Activated CD4-positive, alpha-beta T cell treated with anti-CD3 and anti-CD28 coated beads, Interleukin-2, amount 50 U/mL, for 16 hours (primary cell): ENCODE measurements at regions not wholly inside any gene's neighbourhood (a gene's known extent, or its start where the extent isn't known, plus 50 kb on each side); places are given as distances from the start of the nearest gene placed in this dataset.
A peak's percentile ranks its signal among the peaks of the same experiment; 100 is the strongest.

ENCODE experiments used
- DNase-seq: peaks from one replicate; pipeline ENCODE4 v3.0.0-alpha.2; 2020

DNA sequence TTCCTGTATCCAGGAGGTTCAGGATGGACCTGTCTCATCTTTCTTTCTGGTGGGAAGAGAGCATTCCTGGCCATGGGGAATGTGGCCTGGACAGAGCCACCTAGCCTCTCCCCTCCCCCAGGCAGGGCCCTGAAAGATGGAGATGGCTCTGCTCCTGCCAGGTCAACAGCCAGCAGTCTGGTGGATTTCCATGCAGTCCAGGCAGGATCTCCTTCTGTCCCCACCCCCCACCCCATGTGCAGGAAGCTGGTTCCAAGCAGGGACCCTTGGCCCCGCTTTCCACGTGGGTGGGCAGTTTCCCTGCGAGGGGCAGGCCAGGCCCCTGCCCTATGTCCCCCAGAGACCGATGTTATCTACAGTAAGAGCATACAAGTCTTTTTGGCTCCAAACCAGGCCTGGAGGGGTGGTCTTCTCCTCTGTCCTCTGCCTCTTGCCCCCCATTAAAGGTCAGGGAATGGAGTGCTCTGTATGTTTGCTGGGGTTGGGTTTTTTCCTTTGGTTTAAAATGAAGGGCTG lies 240.5 kb downstream of the SEC14L1 start:
- no peak for DNase-seq

DNA sequence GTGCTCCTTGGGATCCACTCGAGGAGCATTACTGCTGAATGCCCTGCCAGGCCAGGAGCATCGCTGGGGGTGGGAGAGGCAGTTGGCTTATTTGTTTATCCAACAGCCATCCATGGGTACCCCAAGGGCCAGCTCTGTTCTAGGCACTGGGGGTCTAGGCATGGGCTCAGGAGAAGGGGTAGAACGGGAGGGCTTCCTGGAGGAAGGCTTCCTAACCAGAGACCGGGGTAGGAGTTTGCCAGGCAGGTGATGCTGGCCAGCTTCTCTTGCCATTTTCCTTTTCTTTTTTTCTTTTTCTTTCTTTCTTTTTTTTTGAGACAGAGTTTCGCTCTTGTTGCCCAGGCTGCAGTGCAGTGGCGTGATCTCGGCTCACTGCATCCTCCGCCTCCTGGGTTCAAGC lies 241.0 kb downstream of the SEC14L1 start:
- no peak for DNase-seq

DNA sequence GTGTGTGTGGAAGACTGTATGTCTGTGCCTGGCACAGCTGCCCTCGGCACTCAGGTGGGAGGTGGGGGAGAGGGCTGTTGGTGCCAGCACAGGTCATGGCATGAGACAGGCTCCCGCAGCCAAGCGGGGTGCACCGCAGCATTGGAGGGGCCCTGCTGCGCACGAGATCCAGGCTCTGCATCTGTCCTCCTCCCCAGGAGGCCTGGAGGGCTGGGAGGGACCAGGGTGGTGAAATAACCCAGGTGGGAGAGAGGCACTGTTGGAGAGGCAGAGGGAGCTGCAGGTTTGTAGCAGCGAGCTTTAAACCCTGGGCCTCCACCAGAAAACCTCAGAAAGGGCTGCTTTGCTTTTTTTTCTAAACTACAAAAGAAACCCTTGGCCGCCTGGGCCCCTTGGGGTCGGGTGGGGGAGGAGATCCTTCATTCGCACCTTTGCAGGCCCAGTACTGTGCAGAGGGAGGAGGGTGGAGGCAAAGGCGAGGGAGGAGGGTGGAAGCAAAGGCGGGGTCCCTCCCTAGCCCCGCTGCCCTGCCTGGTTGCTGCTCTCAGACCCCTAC lies 241.7 kb downstream of the SEC14L1 start:
- DNase-seq, result no peak

DNA sequence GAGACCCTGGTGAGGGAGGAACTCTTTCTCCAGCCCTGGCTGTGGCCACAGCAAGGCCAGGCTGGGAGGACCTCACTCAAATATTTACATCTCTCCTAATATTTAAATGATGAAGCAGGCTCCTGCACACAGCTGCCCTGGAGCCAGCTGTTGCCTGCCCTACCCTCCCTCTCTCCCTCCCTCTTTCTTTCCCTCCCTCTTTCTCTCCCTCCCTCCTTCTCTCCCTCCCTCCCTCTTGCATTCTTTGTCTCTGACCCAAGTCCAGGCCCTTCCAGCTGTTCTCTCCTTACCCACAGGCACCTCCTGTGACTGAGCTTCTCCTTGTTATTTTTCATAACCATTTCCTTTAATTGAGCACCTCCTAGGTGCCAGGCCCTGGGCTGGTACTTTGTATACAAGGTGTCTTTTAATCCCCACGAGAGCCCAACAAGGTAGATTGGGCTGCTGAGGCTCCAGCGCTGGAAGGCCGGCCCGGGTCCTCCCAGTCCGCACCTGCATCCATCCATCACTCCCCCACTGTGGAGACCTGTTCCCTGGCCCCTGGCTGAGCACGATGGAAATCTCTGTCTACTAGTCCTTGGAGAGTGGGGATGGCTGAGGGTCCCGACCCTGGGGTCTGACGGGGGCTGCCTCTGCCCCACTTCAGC lies 242.3 kb downstream of the SEC14L1 start:
- DNase-seq, result no peak

DNA sequence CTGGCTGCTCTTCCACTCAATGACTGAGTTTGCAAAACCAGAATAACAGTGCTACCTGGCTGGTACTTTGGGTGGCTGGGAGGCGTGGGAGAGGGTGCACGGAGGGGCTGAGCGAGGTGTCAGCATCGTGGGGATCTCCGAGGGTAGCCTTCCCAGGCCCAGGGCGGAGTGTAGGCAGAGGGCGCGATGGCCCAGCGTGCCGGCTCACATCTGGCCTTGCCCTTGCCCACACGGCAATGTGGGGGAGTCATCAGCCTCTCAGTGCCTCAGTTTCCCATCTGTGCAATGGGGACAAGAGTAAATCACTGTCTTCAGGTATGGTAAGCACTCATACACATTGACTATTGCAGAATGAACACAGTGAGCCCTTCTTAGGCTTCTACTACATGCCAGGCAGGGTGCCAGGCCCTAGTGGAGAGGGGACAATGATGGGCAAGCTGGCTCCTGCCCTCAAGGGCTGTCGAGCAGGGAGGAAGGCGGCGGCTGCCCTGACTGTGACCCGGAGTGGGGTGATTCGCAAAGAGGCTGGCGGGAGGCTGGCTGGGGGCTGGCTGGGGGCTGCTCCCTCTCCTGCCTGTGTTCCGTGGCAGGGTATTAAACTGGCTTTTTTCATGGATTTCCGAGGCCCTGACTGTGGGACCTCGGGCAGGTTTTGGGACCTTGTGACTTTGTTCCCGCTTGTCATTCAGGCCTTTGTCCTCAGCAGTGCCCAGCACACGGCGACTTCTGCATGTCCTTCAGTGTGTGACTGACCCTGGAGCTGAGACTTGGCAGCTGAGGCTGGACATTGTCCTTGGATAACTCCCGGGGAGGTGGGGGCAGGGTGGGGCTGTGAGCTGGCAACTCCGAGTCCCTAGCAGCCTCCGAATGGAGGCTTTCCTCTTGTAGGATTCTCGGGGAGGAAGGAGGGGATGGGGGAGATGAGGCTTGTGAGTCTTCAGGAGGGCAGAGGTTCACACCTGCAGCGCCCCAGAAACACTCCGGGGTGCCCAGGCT lies 243.1 kb downstream of the SEC14L1 start:
- DNase-seq, result no peak

DNA sequence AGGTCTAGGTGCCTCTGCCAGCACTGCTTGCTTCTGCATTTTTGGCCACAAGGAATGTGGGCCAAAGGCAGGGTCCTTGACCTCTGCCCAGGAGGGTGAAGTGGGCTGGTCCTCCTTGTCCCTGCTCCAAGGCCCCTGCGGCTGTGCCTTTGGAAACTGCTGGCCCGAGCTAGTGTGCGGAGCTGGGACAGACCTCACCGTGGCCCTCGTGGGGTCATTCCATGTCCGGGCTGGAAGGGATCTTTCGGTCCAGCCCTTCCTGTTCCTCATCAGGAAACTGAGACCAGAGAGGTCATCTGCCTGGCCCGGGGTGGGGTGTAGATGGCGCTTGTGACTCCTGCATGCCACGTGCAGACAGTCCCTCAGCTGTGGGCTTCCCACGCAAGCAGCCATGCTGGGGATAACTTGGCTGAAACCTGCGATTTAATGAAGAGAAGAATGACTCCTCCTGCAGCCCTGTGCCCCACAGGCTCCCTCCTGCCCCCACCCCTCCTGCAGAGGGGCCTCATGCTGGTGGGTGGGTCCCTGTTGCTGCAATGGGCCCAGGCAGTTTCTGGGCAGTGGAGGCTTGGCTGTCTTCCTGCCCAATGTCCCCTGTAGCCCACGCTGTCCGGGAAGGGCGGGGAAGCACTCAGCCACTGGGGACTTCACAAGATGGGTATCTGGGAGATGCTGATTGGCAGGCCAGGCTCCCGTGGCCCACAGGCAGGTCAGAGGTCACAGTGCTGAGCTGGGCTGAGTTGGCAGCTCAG lies 245.2 kb downstream of the SEC14L1 start:
- no peak for DNase-seq

DNA sequence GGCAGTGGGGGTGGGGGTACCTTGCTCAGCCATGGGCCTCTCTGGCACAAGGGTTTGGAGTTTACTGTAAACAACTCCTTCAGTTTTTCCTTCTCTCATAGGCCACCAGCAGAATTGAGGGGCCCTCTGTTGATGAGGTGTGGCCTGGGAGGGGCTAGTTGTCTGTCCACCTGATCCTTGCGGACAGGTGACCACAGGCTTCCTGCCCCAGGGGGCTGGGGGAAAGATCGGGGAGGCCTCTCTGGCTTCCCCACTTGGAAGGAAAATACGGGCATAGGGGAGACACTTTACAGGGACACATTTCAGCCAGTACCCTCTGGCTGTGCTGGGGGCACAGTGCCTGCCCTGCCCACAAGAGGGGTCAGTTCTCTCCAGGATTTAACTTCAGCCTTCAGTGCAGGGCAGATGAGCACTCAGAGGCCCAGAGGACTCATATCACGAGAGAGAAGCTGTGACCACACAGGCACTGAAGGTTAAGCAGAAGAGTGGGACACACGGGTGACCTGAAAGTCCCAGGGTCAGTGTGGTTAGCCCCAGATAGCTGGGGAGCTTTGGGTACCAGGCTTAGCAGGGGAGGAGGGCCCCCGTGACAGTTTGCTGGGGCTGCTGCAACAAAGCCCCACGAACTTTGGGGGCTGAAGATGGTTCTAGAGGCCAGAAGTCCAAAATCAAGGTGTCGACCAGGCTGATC lies 245.9 kb downstream of the SEC14L1 start:
- no peak for DNase-seq

DNA sequence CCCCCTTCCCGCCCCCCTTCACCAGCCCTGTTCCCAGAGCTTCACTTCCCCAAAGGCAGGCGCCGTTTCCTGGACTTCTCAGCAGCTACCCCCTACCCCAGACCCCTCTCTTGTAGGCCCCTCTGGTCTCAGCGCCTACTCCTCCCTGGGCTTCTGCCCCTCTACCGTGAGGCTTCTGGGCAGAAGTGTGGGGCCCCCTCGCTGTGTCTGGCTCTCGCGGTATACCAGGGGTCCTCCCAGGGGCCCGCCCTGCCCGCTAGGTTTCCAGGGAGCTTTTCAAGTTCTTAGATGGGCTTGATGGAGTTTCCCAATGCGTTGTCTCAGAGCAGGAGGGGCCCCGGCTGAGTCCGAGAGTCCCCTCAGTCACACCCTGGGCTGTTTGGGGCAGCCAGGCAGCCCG lies 247.1 kb downstream of the SEC14L1 start:
- DNase-seq, result no peak

DNA sequence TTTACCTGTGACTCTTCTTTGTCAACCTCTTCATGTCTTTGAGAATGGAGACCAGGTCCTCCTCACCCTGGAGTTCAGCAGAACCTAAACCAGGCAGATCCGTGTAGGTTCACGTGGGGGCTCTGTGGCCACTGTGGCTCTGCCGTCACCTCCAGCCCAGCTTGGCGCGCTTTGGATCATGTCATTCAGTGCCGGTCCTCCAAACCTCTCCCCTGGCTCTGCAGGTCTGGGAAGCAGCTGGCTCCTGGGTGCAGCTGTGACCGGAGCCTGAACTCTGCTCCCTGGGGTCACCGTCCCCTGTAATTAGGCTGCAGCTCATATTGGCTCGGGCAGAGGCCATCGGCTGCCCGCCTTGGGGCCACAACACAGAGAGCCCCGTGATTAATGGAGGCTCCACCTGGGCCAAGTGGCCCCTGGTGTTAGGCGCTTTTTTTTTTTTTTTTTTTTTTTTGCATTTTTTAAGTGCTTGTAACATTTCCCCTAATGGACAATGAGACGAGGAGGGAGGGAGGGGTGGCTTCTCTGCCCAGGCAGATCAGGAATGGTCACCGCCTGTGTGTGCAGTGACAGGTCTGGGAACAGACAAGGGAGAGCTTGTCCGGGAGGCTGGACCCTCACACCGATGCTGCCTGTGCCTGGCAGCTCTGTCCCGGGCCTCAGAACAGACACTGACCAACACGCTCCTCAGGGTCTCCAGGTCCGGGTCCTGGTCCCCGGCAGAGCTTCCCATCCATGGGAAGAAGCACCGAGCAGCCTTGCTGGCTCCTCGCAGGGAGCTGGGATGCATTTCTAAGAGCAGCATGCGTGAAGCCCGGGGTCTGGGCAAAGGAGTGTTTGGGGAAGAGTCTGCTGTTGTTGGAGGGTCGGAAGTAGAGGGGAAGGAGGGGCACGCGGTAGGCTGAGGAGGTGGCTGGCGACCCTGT lies 247.9 kb downstream of the SEC14L1 start:
- no peak for DNase-seq

DNA sequence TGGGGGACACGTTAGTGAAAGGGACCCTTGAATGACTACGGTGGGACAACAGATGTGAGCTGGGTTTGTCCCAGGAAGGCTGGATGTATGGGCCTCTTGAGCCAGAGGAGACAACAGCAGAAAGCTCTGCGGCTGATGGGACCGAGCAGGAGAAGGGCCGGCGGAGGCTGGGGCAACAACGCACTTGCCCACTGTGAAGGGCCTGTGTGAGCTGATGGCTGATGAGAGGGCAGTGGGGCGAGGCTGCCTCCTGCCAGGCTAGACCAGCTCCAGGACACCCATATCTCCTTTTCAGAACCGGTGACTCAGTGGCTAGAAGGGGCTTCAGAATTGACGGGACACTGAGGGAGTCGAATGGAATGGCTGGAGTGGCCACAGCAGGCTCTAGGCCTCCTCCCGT lies 250.1 kb downstream of the SEC14L1 start:
- DNase-seq, result no peak

DNA sequence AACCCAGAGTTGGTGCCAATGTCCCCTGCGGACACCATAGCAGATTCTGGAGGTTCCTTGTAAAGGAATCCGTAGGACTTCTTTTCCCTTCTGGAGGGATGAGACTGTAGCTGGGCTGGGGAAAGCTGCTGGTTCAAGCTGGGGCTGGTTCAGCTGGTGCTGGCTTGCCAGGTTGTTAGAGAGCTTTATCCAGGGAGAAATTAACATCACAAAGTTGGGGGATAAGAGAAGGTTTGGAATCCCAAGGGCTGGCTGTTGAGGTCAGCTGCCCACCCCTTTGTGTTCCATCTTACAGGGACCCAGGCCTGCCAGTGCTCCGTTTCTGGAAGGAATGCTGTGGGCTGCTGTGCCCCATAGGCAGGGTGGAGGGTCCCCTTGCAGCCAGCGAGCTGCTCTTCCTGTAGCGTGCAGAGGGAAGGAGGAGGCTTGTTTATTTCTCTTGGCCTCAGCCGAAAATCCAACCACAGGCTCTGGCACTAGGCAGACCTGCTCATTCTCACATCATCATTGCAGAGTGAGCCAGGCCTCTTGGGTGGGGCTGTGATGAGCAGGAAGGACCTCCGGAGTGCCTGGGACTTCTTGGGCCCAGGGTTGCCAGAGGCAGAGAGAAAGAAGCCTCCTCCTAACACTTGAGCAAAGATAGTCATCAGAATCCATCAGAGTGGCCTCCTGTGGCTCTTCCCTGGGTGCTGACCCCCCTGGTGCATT lies 251.1 kb downstream of the SEC14L1 start:
- peak; percentile 74 for DNase-seq

DNA sequence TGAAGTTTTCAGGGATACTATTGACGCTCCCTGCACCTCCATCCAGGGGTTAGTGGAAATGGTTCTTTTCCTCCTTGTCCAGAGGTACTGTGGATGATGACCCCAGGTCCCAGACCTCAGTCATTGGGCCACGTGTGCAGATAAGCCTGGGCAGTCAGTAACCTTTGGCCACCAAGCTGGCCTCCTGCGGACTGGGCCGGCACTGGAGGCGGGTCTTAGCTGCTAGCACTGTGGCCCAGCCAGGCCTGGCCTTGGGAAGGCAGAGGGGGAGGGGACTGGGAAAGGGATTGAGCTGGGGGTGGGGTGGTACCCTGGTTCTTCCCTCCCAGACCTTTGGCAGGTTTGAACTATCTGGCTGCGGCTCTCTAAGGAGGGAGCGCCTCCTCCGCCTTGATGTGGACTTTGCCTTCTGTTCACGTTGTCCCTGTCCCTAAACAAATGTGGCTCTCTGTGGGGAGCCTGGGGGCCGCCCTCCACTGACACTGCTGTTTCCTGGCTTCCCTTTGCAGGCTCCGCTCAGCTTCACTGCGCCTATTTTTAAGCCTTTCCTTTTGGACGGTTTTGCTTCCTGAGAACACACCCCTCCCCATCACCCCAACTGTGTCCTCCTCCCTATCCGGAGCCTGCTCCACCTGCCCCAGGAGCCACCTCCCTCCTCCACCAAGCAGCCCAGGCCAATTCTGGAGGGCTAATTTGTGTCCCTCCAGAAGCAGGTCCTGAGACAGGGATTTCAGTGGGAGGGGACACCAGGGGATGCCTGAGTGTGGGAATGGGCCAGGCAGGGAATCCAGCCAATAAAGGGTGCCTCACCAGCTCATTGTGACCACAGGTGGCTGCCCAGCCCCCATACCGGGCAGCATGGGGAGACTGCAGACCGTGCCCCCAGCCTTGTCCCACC lies 251.9 kb downstream of the SEC14L1 start:
- DNase-seq, result no peak

DNA sequence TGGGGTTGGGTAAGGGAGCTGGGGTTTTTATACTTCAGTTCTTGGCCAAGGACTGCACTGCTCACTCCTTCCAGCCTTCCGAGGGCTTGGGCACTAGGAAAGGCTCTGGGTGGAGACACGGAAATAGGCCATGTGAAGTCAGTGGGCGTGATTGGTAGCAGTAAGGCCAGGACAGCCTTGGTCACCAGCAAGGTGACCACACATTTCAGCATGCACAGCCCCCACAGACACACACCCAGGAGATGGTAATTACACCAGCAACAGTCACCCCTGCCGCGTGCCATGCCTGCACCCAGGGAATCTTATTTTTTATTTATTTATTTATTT lies 252.5 kb downstream of the SEC14L1 start:
- DNase-seq, result no peak

DNA sequence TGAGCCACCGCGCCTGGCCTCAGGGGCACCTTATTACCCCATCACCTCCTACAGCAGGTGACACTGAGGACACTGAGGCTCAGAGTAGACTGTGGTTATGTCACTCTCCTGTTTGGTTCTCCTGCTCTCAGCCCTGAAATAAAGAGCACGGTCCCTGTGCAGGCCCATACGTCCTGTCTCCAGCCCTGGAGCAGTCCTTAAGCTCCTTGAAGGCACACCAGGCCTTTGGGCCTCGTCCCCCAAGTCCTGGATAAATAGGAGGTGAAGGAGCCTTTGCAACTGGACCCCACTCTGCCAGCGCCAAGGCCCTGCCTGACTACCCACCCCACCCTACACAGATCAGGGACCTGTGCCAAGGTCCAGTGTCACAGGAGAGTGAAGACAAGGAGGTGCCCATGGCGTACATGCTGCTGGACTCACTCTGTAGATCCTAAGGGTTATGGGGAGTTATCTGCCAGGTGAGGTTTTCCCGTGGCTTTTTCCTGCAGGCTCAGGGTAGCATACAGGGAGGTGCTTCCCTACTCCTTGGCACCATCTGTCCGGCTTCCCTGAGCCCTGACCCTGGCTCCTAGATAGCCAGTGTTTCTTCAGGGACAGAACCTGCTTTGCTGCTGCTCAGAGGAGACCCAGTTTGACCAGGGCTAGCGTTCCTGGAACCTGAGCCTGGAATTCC lies 253.2 kb downstream of the SEC14L1 start:
- no peak for DNase-seq

DNA sequence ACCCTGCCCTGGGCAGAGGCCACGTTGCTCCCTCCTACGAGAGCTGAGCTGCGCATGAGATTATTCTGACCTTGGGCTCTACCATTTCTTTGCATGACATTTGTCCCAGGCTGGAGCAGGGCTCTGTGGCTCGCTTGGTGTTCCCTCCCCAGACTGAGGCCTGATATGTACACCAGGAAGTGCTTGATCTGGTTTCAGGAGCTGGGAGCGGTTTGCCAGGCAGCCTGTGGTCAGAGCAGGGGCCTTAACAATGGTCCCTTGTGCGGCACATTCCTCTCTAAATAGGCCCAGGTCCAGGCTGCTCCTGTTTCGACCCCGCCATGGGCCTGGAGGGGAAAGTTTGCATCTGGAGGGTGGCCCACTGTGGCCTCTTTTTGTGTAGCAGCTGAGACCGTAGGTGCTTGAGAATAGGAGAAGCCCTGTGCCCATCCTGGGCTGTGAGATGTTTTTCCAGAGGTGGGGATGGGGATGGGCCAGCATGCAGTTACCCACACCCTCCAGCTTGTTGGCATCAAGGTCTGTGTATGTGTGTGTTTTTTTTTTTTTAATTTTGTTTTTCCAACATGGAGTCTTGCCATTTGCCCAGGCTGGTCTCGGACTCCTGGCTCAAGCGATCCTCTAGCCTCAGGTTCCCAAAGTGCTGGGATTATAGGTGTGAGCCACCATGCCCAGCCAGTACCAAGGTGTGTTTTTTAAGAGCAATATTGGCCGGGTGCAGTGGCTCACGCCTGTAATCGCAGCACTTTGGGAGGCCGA lies 253.9 kb downstream of the SEC14L1 start:
- DNase-seq, result no peak

DNA sequence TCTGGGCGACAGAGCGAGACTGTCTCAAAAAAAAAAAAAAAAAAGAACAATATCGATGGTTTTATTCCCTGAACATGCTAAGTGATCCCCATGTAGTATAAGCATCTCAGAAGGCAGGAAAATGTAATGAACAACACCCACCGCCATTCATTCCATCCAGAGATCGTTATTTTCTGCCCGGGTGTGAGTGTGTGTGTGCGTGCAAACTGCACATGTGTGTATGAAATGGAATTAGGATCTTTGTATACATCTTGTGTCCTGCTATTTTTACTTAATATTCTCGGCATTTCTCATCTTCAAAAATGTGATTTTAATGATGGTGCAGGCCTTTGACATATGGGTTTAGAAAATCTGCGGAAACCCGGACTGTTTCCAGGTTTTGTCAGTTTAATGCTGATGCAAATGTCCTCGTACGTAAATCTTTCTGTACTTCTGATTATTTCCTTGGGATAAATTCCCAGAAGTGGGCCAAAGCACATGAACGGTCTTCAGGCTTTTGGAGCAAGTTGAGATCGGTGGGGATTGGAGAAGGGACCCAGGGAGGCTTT lies 254.8 kb downstream of the SEC14L1 start:
- no peak for DNase-seq

DNA sequence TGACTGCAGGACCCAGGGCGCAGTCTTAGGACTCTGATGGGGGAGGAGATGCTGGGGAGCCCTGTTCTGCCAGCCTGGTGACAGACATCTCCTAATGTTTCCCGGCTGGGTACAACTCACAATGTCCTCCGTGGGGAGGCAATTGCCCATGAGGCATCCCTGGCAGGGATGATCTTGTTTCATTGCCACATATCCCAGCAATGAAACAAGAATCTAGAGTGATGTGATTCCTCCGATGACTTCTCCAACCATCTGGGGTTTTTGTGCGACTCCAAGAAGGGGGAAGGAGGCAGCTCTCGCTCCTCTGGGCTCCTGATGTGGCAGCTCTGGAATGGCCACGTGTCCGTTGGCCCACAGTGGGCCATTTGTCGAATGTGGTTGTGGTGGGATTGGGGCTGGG lies 255.8 kb downstream of the SEC14L1 start:
- DNase-seq, result no peak

DNA sequence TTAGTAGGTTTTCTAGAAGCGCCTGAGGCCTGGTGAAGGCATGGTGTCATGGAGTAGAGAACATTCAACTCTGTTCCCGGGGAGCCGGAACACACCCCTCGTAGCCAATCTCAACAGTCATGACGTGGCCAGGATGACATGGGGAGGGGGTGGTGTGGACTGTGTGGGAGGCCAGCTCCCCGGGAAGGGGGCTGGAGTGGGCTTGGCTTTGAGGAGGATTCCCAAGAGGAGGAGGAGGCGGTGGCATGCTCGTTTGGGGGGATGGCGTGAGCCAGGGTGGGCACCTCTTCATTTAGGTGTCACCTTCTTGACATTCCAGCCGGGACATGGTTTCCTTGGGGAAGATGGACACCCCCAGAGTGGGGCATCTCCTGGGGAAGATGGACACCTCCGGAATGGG lies 257.5 kb downstream of the SEC14L1 start:
- DNase-seq, result no peak
